NCI-H2196 (cell line): ENCODE measurements at regions not wholly inside any gene's neighbourhood (a gene's known extent, or its start where the extent isn't known, plus 50 kb on each side); places are given as distances from the start of the nearest gene placed in this dataset.
"Not testable (repeated sequence)": the region's sequence is repeated elsewhere in the genome, so short reads cannot be mapped to it uniquely, and the experiment has no call there.

ENCODE experiments used
- DNase-seq: peaks from one replicate; lab custom pipeline; 2025; ENCODE audit not compliant: unreplicated experiment; lab: John Stamatoyannopoulos, UW

DNA sequence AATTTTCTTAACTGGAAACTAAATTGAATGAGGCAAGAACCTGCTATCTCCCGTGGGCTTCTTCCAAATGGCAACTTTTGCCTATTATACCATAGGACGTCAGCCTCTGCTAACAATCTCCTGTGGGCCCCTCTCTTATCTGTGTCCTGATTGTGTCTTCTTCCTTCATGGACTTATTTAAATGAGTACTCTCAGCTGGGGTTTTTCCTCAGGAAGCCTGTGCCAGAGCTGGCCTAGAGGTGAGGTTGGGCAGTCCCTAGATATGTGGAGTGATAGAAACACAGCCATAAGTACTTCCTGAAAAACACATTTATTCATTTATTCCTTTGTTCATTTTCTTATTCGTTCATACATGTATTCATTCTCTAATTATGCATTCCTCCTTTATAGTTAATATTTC lies 712.5 kb upstream of the SLIT2 start:
- DNase-seq: no peak

DNA sequence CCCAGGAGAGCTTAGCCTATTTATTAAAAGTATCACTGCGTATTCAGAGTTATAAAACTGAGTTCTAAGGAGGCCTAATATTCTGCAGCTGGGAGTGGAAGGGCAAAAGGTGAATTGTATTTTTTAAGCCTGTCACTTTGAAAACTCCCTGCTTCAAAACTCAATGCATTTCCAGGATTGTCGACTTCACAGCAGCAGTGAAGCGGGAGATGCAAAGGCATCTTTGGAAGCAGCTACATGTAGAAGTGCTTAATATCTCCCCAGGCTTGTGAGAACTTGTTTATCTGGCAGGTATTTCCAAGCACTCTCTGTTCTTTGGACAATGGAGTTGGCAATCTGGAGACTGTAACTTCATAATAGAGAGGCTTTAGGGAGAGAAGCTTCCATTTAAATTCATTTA lies 717.5 kb upstream of the SLIT2 start:
- DNase-seq: no peak

DNA sequence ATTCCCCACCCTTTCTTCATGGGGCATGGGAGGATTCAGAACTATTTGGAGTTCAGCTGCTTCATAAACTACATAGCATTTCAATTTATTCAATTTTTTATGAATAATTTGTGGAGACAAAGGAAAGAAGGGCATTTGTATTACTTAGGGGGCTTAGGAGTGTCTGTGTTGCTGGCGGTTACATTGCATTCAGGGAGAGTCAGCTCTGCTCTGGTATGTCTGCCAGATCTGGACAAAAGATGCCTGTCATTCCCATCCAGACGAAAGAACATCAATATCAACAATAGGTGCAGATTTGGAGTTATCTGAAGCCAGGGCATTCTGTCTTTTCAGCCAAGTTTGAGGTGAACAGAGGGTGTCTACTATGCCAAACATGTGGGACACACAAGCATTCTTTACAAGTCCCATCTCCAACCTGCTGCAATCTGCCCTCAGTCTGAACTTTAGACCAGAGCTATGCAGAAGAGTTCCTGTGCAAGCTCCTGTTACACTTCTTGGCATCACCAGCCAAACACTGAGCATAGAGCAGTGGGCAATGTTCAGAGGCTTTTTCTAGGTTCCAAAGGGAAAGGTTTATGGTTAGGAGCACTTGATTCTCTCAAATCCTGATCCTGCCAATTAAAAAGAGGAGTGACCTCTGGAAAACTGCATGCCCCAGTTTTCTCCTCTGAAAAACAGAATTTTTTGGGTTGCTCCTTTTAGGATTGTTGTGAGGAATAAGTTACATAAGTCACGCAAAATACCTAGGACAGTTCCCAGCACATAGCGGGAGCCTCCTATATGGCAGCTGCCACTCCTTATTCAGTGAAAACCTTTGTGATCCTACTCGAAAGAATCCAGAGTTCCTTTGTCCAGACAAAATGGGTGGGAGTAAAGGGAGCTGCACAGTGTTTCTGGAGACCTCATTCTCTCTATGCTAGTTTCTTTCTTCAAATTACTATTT lies 719.5 kb upstream of the SLIT2 start:
- DNase-seq: no peak

DNA sequence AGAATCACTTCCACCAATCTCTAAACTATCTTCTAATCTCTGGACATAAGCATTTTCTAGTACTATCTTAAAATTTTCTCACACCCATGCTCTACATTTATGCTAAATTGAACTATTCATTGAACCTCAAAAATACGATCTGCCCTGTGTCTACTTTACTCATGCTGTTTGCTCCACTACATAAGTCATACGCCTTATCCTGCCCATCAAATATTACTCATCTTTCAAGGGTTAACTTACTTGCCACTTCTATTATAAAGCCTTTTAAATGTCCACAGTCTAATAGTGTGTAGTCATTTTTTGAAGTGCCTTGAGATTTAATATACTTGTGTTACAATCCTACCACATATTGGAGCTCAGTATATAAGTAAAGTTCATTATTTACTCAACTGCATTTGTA lies 727.7 kb upstream of the SLIT2 start:
- no peak for DNase-seq

DNA sequence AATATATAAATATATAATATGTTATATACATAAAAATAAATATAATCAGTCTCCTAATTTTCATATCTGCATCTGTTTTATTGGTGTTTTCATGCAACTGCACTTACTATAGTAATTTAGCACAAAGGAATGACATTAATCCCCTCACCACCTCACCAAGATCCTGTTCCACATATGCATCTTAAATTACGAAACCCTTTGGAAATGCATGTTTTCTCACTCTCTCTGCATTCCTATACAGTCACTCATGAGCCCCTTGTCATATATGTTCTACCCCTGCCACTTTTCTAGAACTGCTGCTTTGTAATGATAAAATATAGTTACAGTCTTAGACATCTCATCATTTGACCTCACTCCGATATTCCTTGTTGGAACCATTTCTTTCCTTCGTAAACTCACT lies 728.7 kb upstream of the SLIT2 start:
- no peak for DNase-seq

DNA sequence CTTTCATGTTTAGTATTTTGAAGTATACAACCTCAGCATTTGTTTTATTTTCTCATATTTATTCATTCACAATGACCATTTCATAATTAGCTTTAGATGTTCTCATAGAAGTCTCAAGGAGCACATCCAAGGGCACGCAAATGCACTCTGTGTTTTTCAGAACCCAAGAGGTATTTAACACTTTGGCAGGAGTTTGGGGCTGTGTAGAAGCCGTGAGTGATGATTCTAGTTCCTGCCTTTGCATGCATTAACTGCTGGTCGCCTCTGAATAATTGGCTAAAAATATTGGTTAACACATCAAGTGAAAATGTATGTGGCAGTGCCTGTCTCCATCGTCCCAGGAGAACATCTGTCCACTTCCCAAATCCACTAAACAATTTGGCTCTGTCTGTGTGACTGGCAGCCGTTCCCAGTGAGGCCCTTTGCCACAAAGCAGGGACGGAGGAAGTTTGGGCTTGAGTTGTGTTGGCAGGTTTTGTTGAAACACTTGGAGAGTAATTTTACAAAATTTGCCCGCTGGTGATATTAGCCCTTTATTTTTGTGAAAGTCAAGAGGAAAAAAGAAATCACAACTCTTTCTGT lies 730.7 kb upstream of the SLIT2 start:
- no peak for DNase-seq

DNA sequence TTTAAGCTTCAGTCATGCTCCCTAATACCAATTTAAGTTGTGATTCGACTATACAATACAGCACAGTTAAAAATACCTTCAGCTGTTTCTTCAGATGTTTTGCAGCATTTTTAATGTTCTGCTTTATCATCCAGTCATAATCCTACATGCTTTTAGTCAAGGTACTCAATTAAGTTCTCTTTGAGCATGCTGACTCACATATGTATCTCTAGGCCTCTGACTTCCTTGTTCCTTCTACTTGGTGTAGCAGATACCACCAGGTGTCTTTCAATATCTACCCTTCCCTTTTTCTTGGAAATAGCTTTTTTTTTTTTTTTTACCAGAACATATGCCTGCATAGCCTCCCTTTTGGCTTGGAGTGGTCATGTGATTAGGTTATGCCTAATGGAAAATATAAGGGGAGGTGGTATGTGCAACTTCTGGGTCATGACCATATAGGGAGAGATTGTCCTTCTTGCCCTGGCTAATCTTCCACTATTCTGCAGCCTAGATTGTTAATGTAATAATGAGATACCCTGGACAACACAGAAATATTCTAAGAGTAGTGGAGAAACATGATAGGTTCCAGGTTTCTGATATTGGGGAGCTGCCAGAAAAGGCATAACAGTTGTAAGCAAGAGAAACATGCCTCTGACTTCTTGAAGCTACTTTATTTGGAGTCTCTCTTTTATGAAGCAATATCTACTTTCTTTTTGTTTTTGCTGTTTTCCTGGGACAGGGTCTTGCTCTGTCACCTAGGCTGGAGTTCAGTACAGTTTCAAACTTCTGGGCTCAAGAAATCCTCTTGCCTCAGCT lies 737.2 kb upstream of the SLIT2 start:
- DNase-seq: no peak

DNA sequence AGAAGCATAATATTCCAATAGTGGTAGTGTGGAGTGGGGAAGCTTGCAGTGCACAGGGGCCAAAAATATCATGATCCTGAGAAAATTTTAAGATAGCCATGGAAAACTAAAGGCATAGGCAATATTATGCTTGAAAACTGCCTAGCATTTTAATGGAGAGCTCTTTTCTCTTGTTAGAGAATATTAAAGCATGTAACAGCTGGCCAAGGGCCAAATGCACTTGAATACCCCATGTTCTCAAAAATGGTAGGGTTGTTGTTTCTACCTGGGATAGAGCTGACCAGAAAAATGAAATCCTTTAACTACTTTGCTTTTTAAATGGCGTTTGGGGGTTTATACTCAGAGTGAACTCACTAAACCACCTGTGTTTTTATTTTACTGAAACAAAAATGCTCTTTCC lies 739.6 kb upstream of the SLIT2 start:
- DNase-seq: no peak

DNA sequence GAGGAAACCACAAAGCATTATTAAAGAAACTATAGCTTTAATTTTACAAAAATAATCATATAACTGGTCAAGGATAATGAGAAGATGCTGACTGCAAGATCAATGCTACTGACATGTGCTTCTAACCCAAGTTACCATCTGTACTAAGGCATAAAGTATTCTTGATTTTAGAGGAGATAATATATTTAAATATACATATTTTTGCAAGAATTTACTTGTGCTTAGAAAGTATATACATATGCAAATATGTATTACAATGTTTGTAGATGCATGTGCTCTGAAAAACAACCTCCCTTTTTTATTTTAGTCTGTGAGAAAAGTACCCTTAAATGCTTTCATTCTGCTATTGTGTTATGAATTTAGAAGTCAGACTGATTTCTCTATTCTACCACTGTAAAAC lies 740.7 kb upstream of the SLIT2 start:
- DNase-seq: no peak

DNA sequence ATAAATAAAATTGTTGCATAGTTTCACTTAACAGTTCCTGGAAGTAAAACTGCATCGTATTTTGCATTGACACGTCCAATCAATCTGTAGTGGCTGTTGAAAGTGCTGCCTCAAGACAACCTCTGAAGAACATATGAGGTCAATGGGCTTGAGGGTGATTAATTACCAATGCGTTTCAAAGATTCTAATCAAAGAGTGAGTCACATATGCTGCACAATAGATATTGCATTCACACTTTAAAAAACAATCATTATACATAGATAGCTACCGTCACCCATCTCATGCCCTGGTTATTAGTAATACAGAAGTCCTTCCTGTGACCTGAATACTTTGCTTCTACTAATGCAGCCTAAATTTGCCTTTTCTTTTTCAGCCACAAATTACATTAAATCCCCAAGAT lies 743.3 kb upstream of the SLIT2 start:
- no peak for DNase-seq

DNA sequence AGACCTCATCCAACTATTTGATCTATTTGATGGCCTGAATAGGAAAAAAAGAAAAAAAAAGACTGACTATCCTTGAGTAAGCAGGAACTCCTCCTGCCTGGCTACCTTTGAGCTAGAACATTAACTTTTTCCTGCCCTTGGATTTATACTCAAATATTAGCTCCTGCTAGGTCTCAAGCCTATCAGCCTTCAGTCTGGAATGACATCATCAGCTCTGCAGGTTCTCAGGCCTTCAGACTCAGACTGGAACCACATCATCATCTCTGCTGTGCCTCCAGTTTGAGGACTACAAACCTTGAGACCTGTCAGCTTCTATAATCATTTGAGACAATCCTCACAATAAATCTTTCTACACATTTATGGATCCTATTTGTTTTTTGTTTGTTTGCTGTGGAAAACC lies 754.0 kb upstream of the SLIT2 start:
- DNase-seq: no peak

DNA sequence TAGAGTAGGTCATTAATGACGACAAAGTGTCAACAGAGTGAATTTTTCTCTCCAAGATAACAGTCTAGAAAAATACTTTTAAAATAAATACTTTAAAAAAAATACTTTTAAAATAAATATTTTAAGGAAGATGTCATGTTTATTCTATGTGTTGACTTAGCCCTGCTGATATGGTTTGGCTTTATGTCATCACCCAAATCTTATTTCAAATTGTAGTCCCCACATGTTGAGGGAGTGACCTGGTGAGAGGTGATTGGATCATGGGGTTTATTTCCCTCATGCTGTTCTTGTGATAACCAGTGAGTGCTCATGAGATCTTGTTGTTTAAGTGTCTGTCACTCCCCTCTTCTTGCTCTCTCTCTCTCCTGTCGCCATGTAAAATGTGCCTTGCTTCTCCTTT lies 754.9 kb upstream of the SLIT2 start:
- no peak for DNase-seq

DNA sequence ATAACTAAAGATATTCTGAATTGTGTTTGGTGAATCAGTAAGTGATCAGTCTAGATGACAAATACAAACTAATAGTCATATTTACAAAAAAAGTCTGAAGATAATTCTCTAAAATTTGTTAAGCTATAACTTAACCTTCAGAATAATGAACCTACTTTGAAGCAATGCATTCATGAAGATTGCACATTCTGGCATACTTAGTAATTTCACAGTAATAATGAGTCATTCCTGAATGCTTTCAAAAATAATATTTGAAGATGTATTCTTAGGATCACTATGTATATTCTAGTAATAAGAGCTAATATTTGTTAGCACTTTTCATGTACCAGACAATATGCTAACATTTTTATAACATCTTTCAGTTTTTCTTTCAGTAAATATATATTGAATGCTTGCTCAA lies 756.7 kb upstream of the SLIT2 start:
- no peak for DNase-seq

DNA sequence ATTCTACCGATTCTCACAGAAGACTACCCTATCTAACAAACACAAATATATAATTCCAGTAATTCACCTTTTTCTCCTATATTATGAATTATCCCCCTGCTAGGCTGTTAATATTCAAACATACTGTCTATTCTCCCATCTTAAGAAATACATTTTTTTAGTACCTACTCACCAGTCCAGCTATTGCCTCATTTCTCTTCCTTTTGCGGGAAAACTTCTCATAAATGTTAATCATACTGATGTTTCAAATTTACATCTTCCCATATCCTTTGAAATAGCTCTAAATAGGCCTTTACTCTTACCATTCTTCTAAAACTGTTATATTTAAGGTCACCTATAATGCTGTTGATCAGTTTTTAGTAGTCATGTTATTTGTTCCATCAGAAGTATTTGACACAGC lies 759.1 kb upstream of the SLIT2 start:
- no peak for DNase-seq

DNA sequence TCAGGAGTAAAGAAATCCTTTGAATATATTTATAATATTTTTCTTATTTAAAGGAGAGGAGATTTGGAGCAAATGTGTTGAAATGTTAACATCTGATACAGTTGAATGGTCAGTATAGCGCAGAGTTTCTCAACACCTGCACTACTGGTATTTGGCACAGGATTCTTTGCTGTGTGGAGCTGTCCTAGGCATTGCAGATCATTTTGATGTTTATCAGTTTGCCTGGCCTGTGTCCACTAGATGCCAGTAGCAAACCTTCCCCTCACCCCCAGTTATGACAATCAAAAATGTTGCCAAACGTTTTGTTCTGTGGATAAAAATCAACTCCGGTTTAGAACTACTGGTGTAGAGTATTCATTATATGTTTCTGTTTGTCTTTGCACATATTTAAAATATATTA lies 765.3 kb upstream of the SLIT2 start:
- DNase-seq: no peak

DNA sequence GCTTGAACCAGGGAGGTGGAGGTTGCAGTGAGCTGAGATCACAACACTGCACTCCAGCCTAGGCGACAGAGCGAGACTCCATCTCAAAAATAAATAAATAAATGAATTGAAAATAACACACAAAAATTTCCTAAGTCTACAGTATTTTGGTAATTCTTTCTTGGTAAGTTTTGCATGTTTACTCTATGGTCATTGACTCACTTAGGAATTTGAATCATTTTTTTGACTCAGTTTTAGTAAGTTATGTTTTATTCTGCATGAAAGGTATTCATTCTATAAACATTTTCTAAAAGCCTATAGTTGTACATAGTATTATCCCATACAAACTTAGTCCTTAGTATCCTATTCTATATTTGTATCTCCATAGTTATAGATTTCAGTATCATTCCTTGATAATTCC lies 772.9 kb upstream of the SLIT2 start:
- no peak for DNase-seq

DNA sequence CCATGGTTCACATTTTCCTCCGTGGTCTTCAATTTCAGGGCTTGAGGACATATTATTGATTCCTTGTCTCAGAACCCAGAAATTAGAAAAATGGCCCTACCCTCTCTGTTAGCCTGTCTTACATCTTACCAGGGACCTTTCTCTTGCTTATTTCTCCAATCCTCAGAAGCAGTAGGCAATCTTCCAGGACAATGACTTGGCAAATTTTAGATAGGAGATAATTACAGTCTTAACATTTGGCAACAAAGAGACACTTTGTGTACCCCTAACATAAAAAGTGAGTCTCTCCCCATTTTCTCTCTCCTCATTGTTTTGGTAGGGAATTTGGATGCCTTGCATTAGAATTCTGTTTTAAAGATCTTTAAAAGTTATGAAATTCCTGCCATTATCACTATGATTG lies 778.1 kb upstream of the SLIT2 start:
- no peak for DNase-seq

DNA sequence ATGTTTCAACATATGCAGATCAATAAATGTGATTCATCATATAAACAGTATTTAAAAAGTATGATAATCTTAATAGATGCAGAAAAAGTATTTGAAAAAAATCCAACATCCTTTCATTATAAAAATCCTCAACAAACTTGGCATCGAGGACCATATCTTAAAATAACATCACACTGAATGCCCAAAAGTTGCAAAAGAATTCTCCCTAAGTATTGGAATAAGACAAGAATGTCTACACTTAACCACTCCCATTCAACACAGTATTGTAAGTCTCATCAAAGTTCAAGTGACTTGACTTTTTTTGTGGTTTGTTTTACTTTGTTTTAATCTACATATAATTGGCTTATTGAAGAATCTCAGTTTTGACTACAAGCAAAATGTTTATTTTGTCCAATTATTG lies 779.0 kb upstream of the SLIT2 start:
- DNase-seq: no peak

DNA sequence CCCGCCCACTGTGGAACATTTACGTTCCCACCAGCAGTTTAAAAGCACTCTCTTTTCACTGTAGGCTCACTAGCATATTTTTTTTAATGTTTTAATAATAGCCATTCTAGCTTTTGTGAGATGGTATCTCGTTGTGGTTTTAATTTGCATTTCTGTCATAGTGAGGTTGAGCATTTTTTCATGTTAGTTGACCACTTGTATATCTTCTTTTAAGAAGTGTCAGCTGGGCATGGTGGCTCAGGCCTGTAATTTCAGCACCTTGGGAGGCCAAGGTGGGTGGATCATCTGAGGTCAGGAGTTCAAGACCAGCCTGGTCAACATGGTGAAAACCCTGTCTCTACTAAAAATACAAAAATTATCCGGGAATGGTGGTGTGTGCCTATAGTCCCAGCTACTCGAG lies 781.7 kb upstream of the SLIT2 start:
- DNase-seq: not testable (repeated sequence)

DNA sequence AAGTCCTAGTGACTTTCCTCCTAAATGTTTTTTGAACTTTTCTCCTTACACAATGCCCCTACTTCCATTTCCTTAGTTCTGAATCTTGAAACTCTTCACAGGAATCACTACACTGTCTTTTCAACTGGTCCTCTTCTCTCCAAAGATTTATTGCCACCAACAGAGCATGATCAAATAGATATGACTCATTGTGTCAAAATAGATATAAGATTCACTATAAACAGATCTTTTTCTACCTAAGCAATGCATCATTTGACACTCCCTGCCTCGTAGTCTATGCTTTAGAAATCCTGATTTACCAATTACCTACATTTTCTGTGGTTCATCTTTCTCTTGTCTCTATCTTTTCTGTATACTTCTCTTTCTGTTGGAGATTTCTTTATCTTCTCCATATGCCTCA lies 789.6 kb upstream of the SLIT2 start:
- no peak for DNase-seq

DNA sequence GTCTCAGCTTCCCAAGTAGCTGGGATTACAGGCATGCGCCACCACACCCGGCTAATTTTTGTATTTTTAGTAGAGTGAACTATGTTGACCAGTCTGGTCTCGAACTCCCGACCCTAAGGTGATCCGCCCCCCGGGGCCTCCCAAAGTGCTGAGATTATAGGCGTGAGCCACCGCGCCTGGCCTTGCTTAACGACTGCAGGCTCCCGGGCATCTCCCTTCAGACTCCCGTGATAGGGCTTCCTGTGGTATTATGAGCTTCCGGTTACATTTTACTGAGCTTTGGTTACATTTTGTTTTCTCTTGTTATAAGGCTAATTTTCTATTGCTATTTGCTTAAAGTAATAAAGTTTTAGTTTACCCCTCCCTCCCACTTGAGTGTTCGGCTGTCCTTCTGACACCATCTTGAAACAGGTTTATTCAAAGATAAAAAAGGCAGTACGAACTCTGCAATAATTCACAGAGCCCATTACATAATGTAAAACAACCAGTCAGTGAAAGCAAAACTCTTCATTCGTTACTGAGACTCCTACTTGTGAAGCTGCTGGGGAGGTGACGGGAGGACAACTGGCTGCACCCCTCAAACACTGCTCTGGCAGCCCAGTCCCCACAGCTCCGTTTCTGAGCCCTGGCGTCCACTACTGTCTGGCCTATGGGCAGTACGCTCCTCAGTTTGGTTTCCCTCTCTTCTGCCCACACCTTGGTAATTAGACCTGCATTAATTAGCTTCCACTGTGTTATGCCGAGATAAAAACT lies 795.7 kb upstream of the SLIT2 start:
- DNase-seq: no peak
